Ureter (tissue), 1 donor: ENCODE measurements at regions not wholly inside any gene's neighbourhood (a gene's known extent, or its start where the extent isn't known, plus 50 kb on each side); places are given as distances from the start of the nearest gene placed in this dataset.

Source experiments
- DNase-seq: peaks from one replicate; pipeline ENCODE4 v3.0.0-alpha.2; 2020; ENCODE audit warnings: low spot score
- donor health status: DM: yes; HTN: yes; CAD: no.

DNA sequence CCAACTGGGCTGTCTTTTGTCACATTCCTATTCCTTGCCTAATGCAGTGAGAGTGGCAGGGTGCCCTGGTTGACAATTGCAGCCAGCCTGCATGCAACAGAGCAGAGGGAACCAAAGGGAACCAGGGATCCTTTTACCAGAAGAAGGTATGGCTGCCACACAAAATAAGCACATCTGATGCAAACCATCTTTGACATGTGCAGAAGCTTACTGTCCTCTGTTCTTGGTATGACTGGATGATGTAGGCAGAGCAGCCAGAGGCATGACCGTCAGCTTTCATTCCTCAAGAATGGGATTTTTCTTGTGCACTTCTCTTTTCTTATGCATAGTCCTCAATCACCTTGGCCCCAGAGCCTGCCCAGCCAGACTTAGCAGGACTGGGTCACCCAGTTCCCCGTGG lies 116.1 kb downstream of the UQCRFS1 start:
- no peak for DNase-seq

DNA sequence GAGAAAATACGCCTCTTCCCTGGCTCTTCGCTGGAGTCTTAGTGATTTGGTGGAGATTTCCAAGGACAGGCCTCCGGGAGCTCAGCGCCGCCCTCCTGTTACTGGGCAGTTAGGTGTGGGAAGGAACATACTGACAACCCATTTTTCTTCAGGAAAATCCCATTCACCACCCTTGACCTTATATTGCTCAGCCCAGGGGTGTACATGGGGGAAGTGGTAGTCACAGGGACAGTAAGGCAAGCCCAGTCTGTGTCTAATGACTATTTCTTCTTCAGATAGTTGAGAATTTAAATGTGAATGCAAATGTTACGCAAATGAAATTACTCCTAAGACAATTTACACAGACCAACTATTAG lies 119.4 kb downstream of the UQCRFS1 start:
- DNase-seq, result no peak

DNA sequence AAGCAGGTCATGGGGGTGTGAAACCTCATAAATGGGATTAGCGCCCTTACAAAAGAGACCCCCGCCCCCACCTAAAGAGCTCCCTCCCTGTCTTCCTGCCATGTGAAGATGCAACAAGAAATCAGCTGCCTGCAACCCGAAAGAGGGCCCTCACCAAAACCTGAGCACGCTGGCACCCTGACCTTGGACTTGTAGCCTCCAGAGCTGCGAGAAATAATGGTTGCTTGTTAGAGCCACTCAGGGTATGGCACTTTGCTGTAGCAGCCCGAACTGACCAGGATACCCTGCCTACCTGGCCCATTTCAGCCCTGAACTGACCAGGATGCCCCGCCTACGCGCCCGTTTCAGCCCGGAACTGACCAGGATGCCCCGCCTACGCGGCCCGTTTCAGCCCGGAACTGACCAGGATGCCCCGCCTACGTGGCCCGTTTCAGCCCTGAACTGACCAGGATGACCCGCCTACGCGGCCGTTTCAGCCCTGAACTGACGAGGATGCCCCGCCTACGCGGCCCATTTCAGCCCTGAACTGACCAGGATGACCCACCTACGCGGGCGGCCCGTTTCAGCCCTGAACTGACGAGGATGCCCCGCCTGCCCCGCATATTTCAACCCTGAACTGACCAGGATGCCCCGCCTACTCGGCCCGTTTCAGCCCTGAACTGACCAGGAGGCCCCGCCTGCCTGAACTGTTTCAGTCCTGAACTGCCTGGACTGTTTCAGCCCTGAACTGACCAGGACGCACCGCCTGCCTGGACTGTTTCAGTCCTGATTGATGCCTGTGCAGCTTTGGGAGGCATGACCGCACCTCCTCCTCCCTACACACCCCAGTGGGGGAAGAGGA lies 120.0 kb downstream of the UQCRFS1 start:
- no peak for DNase-seq

DNA sequence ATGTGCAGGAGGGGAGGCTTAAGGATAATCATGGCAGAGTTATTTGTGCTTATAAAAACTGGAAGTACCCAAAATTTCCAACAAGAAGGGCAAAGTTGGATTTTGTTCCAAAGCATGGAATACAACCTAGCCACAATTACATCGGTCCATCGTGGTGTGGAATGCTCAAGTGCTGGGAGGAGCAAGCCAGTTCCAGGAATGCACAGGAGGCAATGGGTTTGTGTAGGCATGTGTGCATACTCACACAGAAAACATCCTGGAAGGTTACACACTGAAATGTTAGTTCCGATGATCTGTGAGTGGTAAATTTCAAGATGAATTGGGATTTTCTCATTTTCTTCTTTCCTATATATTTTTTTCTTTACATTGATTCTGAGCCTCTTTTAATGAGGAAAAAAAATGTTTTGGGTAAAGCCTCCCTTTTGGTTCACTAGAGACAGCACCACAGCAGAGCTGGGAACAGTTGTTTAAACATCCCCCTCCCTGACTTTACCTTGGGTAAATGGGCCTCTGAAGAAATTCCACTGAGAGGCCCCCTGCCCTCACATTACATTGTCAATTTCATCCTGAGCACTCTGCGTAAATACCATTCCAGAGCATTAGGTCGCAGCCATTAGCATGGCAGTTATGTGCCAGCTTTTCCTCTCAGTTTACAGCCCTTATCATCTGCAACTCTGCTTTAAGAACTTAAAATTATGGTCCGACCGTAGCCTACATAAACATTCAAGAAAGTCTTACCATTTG lies 122.0 kb downstream of the UQCRFS1 start:
- DNase-seq, result no peak

DNA sequence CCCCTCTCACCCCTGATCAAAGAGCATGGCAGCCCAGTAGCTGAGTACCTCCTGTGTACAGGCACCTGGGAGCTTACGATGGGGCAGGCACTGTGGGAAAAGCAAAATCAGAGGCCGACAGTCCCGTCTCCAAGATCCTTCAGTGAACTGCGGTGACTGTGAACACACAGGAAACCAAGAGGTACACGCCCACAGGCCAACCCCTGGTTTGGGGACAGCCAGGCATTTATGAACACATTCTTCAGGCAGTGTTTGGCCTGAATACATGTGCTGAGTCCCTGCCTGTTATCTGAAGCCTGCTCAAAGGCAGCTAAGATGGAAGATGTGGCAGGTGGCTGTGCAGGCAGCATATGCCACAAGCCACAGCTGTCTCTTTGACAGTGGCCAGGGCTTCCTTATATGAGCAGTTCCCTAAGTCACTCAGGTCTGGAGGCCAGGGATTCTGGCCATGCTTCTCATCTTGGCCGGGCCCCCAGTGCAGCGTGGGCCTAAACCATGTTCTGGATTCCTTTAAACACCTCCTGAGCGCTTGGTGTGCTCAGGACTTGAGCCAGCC lies 123.6 kb downstream of the UQCRFS1 start:
- DNase-seq, result no peak

DNA sequence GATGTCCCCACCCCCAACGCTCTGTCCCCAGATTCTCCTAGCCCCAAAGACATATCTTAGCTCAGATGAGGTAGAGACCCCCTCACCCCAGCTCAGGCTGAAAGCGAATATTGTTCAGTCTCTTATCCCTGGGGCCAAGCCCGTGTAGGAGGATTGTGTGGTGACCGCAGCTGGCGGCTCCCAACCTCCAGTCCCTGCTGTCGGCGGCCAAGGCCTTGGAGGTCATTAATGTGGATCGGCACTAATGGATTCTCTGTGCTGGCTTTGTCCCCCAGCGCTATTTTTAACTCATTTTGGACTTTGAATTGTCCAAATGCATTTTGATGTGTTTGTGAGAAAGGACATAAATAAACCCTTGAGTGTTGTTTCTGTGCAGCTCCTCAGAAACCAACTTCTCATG lies 124.2 kb downstream of the UQCRFS1 start:
- DNase-seq, result no peak

DNA sequence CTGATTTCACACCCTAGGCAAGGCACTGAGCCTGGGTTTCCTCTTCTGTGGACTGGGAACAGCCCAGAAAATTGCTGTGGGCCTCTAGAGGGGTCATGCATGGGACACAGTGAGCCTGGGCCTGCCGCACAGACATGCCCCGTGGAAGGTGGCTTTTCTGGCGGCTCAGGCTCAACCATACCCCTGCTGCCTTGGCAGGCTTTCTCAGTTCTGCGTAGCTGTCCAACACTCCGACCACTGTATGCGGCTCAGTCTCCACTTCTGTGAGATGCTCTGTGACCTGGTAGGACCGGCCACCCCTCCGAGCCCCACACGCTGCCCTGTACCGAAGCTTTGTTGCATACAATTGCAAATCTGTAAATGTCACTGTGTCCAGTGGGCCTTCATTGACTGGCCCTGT lies 126.3 kb downstream of the UQCRFS1 start:
- DNase-seq, result no peak

DNA sequence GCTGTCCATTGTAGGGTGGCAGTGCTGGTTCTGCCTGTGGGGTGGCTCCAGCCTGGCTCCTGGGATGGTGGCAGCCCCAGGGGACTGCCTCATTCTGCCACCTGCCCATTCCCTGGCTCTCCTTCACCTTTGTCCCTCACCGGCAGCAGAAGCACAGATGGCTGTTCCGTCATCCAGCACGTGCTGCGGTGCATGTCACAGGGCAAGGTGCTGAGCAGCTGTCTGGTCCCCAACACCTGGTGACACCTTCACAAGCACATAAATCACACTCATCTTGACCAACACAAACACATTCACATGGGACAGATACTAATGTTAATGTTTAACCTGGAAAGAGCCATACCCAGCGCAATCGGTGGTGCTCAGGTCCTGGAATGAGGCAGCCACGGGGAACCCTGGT lies 126.8 kb downstream of the UQCRFS1 start:
- DNase-seq, result no peak

DNA sequence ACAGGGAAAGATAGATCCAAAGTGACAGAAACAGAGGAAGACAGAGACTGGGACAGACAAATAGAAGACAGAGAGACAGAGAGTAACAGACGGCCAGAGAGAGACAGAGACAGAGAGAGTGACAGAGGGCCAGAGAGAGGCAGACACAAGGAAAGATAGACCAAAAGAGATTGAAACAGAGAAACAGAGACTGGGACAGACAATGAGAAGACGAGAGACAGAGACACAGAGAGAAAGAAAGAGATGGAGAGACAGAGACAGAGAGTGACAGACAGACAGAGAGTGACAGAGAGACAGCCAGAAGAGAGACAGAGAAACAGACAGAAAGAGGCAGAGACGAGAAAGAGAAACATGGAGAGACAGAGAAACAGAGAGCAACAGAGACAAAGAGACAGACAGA lies 127.3 kb downstream of the UQCRFS1 start:
- no peak for DNase-seq

DNA sequence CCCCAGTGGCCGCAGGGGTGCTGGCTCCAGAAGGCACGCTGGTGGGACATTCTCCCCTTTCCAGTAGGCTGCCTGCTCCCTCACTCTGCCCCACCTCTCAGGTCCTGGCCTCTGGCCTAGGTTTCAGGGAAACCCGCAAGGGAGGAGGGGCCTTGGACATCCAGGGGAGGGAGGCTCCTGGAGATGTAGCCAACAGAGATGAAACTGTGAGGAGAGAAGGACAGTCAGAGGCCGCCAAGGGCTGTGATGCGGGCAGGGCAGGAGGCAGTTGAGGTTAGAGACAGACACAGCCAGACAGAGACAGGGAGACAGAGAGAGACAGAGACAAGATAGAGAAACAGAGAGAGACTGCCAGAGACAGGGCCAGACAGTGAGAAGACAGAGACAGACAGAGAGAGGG lies 127.7 kb downstream of the UQCRFS1 start:
- DNase-seq, result no peak

DNA sequence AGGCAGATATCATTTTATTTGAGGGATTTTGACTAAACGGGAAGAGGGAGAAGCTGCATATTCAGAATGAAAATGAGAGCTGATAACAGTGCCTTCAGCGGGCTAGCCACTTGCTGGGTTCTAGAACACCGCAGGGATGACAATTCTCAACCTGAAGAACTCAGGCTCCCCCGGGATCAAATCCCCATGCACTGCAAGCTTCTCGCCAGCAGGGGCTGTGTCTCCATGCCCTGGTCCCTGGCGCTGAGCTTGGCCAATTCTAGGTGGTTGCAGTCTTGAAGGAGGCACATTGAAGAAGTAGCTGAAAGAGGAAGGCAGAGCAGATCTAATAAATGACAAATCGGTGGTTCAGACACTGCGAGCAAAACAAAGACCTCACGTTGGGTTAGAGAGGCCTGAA lies 128.7 kb downstream of the UQCRFS1 start:
- DNase-seq, result no peak

DNA sequence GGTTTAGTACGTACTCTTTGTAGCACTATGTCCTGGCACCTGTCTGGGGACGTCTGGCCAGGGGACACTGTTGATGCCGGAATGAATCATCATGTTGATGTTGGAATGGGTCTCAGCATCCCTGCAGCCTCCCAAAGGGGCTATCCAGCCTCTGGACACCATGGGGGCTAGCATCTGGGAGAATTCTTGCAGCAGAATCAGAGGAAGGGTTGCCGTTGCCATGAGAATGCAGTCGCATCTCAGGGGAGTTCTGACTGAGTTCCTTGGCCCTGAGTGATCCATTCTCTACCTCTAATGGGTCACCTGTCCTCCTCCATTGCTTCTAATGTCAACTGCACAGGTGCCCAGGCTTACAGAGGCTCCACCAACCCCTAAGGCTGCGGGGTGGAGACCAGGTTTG lies 129.1 kb downstream of the UQCRFS1 start:
- DNase-seq, result no peak

DNA sequence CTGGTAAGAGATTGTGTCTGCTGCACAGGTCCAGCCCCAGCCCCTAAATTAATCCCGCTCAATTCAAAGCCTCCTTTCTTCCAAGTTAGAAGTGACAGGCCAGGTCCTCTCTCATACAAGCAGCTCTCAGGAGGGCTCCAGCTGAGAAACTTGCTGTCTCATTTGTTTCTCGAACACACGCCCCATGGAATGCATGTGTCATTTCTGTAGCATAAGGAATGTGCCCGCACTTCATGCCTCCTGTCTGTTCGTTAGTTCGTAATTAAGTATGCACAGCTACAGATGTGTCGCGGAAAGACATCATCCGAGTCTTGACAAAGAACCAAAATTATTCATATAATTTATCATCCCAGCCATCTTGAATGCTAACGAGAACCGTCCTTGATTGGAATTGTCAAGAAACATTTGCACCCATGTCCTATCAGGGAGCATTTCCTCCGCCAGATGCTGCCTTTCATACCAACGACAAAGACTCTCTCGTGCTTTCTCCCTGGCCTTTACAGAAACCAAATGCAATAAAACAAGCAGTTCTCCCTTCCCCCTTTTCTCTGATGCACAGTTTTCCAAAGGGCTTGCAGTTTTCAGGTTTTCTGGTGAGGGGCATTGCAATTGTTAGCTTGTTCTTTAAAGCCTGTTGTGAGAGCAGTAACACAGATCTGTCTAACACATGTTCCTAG lies 133.5 kb downstream of the UQCRFS1 start:
- no peak for DNase-seq

DNA sequence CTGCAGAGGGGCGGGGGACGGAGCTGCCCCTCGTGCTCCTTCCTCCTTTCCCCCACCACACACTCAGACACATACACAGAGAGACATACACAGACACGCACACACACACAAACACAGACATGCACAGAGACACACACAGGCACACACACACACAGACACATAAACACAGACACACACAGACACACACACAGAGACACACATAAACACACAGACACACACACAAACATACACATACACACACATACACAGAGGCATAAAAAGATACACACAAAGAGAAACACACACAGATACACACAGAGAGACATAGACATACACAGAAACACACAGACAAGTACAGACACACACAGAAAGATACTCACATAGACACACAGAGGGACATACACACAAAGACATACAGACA lies 136.0 kb downstream of the UQCRFS1 start:
- DNase-seq, result no peak

DNA sequence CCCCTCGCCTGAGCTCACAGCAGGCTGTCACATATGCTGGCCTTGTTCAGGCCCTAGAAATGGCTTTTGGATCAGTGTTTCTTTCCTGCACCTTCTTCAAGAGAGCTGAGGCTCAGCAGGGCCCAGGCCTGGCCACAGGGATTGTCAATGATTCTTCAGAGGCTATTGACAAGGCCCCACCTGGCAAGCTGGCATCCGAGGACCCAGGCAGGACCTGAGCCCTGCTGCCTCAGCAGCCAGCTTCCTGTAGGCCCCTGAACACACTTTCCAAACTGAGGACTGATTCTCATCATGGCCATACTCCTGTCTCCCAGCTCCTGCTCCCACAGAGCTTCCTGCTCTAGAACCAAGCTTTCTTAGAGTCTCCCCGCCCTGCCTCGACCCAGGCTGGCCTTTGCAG lies 136.8 kb downstream of the UQCRFS1 start:
- DNase-seq, result no peak

DNA sequence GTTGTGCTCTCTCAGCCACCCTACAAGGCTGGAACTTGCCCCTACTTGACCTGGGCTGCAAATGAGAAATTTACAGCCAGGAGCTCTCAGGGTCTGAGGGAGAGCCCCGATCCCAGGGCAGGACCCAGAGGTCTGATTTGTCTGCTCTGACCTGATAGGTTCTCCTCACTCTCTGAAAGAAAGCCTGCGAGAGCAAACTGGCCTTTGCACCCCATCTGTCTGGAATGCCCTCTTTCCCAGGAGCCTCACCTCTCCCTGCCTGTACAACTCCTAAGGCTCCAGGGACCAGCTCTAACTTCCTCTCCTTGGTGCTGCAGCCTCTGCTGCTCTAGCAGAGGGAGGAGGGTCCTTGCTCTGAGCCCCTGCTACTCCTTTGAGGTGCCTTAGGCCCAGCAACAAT lies 137.8 kb downstream of the UQCRFS1 start:
- DNase-seq, result no peak

DNA sequence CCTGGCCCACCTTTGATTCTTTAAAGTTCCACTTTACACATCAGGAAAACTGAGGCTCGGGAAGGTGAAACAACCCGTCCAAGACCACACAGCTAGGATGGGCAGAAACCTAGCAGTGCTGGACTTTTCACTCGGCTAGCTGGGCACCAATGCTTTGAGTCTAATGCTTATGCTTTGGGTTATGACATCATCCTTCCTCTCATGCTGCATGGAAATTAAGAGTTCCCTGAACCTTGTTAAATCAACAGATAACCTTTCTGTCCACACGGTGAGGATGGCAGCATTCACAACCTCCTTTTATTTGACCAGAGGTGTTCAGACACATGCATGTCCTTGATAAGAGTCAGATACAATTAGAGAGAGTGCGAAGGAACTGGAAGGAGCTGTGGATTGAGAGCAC lies 138.4 kb downstream of the UQCRFS1 start:
- DNase-seq, result no peak

DNA sequence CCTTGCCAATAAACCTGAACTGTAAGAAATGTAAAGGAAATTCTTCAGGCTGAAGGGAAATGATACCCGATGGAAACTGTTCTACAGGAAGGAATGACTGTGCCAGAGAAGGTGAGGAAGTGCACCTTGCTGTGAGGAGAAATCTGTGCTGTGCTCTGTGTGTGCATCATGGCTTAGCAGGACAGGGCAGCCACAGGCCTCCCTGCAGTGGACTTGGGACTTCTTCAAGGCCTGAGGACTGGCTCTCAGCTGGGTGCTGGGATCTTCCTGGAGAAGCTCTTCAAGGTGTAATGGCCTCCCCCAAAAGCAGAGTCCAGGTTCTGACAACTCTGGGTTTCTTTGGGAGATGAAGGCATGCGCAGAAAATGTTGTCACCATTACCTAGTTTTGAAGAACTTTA lies 145.1 kb downstream of the UQCRFS1 start:
- DNase-seq, result no peak

DNA sequence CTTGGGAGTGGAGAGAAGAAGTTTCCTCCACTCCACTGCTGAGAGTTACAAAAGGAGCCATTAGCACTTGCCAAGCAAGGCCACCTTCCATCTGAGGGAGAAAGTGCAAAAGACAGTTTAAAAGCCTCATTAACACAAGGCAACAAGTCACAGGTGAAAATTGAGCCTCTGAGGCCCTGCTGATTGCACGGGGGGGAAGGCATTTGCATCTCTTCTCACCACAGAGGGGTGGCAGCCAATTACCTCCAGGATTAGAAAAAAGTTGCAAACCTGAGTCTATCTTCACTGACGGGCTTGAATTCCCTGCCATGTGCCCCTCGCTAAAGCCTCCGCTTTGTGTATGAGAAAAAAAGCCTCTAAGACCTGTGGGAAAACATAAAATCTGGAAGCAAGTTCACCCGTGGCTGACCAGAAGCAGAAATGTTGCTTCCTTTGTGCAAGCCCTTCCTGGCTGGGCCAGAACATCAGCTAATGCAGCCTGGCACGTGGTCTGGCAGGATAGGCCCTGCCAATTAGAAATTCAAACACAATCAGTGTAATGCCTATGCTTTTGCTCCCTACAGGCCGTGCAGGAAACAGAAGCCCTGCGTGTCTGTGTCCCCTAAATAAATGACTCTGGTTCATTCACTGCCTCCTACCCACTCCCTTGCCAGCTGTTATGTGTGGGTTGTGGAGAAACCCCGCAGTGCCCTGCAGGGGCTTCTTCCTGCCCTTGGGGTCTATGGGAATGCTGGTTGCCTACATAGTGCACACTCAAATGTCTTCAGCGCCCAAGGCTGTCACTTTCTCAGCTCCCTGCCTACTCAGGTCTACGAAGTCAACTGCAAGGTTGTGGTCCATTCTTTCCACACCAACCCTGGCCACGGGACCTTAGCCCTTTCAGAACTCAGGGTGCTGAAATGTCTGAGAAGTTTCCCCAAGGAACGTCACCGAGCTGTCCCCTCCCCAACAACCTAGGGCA lies 150.2 kb downstream of the UQCRFS1 start:
- DNase-seq, result no peak

DNA sequence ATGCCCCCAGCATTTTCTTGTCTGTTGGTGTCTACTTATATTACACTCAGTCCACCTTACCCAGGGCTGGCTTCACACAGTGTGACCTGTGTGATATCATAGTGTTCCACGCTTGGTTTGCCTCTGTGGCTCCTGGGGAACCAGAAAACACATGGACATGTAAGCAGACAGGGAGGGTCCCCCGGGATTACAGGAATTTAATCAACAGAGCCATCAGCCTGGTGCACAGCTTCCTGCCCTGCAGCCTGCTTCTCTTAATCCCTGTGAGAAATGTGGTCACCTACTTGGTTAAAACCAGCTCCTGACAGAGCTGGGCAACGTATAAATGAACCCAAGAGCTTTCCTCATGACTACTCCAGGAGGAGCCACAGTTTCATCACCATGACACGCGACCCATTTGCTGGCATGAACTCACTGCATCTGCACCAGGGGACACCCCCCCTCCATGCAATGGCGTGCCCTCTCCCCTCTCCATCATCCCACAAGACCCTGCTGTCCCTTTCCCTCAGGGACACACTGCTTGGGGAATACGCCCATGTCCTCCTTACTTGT lies 152.1 kb downstream of the UQCRFS1 start:
- no peak for DNase-seq

DNA sequence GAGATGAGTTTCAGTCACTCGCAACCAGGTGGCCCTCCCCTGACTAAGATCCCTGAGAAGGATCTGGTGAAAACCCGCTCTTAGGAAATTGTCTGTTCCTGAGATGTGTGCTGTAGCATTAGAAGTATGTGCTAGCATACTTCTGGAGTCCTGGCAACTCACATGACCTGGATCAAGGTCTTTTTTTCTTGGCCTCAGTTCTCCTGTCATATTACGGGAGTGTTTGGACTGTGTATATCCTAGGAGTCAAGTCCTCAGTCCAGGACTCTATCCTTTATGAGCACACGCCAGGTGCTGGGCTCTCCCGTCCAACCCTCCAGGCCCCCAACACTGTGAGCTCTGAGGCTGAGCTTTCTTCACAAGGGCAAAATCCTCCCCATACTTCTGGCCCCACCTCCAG lies 156.4 kb downstream of the UQCRFS1 start:
- no peak for DNase-seq
